ENCODE measurements at regions not wholly inside any gene's neighbourhood (a gene's known extent, or its start where the extent isn't known, plus 50 kb on each side); places are given as distances from the start of the nearest gene placed in this dataset.
A peak's percentile ranks its signal among the peaks of the same experiment; 100 is the strongest.

GRCh38 chr10:105925045-105925785, 1239.3 kb downstream of the SORCS1 start:
- Histone ChIP-seq H3K9me2 (ENCODE audit: insufficient read depth) (peaks cover 4% of the 10 kb centered on the region; the same call in 1 of the 2 replicates), H3K27me3 (ENCODE audit: insufficient read depth) (no peaks in the 10 kb centered on the region), H3K79me2 (replicated peaks; ENCODE audit: insufficient read depth) (no peaks in the 10 kb centered on the region), H3K27ac (ENCODE audit: low read depth) (no peak overlapping the region), H3F3A (replicated peaks; ENCODE audit: low read depth) (no peaks in the 10 kb centered on the region), H3K4me1 (ENCODE audit: insufficient read depth) (0 out of 2 replicates have a peak, but pooled peaks cover 7% of the 10 kb centered on the region), H3K4me3 (no peak overlapping the region), H4K20me1 (replicated peaks; ENCODE audit: insufficient read depth) (no peaks in the 10 kb centered on the region), H2AFZ (peak overlapping the region; percentile 75), H3K36me3 (ENCODE audit: insufficient read depth) (no peaks in the 10 kb centered on the region), H3K4me2 (no peak overlapping the region)
- peaks cover 3% of the 10 kb centered on the region for H3K27me3 Mint-ChIP-seq (ENCODE audit: insufficient read depth, low read depth, poor library complexity)
- H3K36me3 Mint-ChIP-seq (ENCODE audit: low read depth) = no peaks in the 10 kb centered on the region
- H3K27ac Mint-ChIP-seq = no peak overlapping the region
- H3K9me3 Mint-ChIP-seq = no peaks in the 10 kb centered on the region; the same call in 1 of the 3 replicates
- H3K4me3 Mint-ChIP-seq = no peak overlapping the region
- peak; percentile 40 for DNase-seq (ENCODE audit: low spot score)
- H3K4me1 Mint-ChIP-seq = peaks cover 9% of the 10 kb centered on the region
- TF ChIP-seq EZH2phosphoT487 (IDR thresholded peaks at IDR 0.05; ENCODE audit: unreplicated experiment) = no peak
- peak in 1 of 2 experiments; percentile 40; a peak in 2 of 4 replicates for TF ChIP-seq CTCF (conservative IDR thresholded peaks at IDR 0.05; ENCODE audit: low read depth in 2 of 2)
- peak; percentile 86 for ATAC-seq

GRCh38 chr10:105921348-105921747, 1243.2 kb downstream of the SORCS1 start:
- no peak overlapping the region for H3K27ac ChIP-seq (ENCODE audit: low read depth)
- no peak for ATAC-seq
- Mint-ChIP-seq H3K4me3 (no peak overlapping the region), H3K36me3 (ENCODE audit: low read depth) (no peaks in the 10 kb centered on the region), H3K27ac (no peak overlapping the region), H3K4me1 (peaks cover 21% of the 10 kb centered on the region), H3K9me3 (no peaks in the 10 kb centered on the region; the same call in 2 of the 3 replicates), H3K27me3 (ENCODE audit: insufficient read depth, low read depth, poor library complexity) (peaks cover 1% of the 10 kb centered on the region)
- no peaks in the 10 kb centered on the region for H4K20me1 ChIP-seq (replicated peaks; ENCODE audit: insufficient read depth)
- no peaks in the 10 kb centered on the region for H3K36me3 ChIP-seq (ENCODE audit: insufficient read depth)
- no peak overlapping the region for H2AFZ ChIP-seq
- no peak overlapping the region for H3K4me2 ChIP-seq
- no peaks in the 10 kb centered on the region for H3K79me2 ChIP-seq (replicated peaks; ENCODE audit: insufficient read depth)
- no peaks in the 10 kb centered on the region for H3F3A ChIP-seq (replicated peaks; ENCODE audit: low read depth)
- H3K4me3 ChIP-seq = no peak overlapping the region
- H3K4me1 ChIP-seq (ENCODE audit: insufficient read depth) = 0 out of 2 replicates have a peak, but pooled peaks cover 7% of the 10 kb centered on the region
- no peaks in the 10 kb centered on the region for H3K27me3 ChIP-seq (ENCODE audit: insufficient read depth)
- no peak for DNase-seq (ENCODE audit: low spot score)
- H3K9me2 ChIP-seq (ENCODE audit: insufficient read depth) = no peaks in the 10 kb centered on the region
- TF ChIP-seq ETS1 (IDR thresholded peaks at IDR 0.05) (no peak), EZH2phosphoT487 (IDR thresholded peaks at IDR 0.05; ENCODE audit: unreplicated experiment) (no peak), STAT1 (IDR thresholded peaks at IDR 0.05; ENCODE audit: unreplicated experiment) (no peak), REST (IDR thresholded peaks at IDR 0.05; ENCODE audit: unreplicated experiment) (no peak), ZNF114 (CRISPR knock-in tag; IDR thresholded peaks at IDR 0.05) (no peak), CTCF (conservative IDR thresholded peaks at IDR 0.05; ENCODE audit: low read depth in 2 of 2) (no peak)

All from GM23338 (cell line).